HL-60 (cell line): ENCODE measurements at regions not wholly inside any gene's neighbourhood (a gene's known extent, or its start where the extent isn't known, plus 50 kb on each side); places are given as distances from the start of the nearest gene placed in this dataset.

Source experiments
- GABPA ChIP-seq: IDR thresholded peaks from 2 replicates; pipeline ENCODE4 v1.6.1; 2012; ENCODE audit warnings: low read depth
- POLR2AphosphoS5 ChIP-seq: IDR thresholded peaks from 2 replicates; pipeline ENCODE4 v1.6.1; 2012; ENCODE audit warnings: low read depth
- TF ChIP-seq, protein P1 (sequence below): IDR thresholded peaks from one replicate; pipeline ENCODE4 v1.5.1; 2011; ENCODE audit warnings: low read length, control low read depth, inconsistent platforms; ENCODE audit not compliant: insufficient read depth
- TF ChIP-seq, protein P2 (sequence below): IDR thresholded peaks from 2 replicates; pipeline ENCODE4 v1.6.1; 2012; ENCODE audit warnings: low read depth; ENCODE audit not compliant: insufficient replicate concordance

DNA sequence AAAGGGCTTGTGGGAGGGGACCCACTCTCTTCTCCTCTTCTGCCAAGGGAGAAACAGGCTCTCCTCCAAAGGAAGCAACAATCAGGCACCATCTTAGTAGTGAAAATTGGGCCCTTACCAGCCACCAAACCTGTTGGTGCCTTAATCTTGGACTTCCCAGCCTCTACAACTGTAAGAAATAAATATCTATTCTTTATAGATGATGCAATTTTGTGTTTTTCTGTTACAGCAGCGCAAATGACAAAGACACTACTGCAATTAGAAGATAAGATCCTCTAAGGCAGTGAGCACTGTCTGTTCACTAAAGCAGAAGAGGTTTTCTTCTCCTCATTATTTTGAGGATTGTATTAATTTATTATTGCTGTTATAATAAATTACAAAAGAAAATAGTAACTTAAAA is 691.4 kb upstream of the CCDC179 start:
- TF ChIP-seq, protein P1, sequence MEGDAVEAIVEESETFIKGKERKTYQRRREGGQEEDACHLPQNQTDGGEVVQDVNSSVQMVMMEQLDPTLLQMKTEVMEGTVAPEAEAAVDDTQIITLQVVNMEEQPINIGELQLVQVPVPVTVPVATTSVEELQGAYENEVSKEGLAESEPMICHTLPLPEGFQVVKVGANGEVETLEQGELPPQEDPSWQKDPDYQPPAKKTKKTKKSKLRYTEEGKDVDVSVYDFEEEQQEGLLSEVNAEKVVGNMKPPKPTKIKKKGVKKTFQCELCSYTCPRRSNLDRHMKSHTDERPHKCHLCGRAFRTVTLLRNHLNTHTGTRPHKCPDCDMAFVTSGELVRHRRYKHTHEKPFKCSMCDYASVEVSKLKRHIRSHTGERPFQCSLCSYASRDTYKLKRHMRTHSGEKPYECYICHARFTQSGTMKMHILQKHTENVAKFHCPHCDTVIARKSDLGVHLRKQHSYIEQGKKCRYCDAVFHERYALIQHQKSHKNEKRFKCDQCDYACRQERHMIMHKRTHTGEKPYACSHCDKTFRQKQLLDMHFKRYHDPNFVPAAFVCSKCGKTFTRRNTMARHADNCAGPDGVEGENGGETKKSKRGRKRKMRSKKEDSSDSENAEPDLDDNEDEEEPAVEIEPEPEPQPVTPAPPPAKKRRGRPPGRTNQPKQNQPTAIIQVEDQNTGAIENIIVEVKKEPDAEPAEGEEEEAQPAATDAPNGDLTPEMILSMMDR, result no peak
- no peak for TF ChIP-seq GABPA
- TF ChIP-seq POLR2AphosphoS5, result no peak
- TF ChIP-seq, protein P2, sequence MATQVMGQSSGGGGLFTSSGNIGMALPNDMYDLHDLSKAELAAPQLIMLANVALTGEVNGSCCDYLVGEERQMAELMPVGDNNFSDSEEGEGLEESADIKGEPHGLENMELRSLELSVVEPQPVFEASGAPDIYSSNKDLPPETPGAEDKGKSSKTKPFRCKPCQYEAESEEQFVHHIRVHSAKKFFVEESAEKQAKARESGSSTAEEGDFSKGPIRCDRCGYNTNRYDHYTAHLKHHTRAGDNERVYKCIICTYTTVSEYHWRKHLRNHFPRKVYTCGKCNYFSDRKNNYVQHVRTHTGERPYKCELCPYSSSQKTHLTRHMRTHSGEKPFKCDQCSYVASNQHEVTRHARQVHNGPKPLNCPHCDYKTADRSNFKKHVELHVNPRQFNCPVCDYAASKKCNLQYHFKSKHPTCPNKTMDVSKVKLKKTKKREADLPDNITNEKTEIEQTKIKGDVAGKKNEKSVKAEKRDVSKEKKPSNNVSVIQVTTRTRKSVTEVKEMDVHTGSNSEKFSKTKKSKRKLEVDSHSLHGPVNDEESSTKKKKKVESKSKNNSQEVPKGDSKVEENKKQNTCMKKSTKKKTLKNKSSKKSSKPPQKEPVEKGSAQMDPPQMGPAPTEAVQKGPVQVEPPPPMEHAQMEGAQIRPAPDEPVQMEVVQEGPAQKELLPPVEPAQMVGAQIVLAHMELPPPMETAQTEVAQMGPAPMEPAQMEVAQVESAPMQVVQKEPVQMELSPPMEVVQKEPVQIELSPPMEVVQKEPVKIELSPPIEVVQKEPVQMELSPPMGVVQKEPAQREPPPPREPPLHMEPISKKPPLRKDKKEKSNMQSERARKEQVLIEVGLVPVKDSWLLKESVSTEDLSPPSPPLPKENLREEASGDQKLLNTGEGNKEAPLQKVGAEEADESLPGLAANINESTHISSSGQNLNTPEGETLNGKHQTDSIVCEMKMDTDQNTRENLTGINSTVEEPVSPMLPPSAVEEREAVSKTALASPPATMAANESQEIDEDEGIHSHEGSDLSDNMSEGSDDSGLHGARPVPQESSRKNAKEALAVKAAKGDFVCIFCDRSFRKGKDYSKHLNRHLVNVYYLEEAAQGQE, result no peak
